ENCODE measurements at regions not wholly inside any gene's neighbourhood (a gene's known extent, or its start where the extent isn't known, plus 50 kb on each side); places are given as distances from the start of the nearest gene placed in this dataset.

DNA sequence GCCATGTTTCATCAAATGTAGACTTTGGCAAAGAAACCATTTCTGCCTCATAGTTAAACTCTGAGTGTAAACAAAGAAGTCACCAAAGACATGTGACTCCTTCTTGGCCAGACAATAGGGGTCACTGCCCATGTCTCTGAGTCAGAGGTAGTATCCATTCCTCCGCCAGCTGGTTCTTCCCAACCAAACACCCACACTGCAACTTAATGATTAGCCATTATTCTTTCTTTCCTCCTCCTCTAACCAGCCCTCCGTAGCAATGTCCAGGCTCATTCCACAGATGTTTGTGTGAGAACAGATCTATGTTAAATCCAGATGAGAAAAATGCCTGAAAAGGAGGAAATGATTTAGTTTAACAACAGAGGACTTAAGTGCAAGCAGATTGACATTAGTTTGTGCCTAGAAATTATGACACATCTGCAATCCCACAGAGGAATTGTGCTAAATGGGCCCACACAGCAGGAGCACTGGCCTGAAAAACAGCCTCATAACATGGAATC is 127.9 kb upstream of the SH3BP4 start:
- TF ChIP-seq, protein P1, sequence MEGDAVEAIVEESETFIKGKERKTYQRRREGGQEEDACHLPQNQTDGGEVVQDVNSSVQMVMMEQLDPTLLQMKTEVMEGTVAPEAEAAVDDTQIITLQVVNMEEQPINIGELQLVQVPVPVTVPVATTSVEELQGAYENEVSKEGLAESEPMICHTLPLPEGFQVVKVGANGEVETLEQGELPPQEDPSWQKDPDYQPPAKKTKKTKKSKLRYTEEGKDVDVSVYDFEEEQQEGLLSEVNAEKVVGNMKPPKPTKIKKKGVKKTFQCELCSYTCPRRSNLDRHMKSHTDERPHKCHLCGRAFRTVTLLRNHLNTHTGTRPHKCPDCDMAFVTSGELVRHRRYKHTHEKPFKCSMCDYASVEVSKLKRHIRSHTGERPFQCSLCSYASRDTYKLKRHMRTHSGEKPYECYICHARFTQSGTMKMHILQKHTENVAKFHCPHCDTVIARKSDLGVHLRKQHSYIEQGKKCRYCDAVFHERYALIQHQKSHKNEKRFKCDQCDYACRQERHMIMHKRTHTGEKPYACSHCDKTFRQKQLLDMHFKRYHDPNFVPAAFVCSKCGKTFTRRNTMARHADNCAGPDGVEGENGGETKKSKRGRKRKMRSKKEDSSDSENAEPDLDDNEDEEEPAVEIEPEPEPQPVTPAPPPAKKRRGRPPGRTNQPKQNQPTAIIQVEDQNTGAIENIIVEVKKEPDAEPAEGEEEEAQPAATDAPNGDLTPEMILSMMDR (conservative IDR thresholded peaks at IDR 0.05; ENCODE audit: low read depth, low read length): no peak
- TF ChIP-seq EZH2 (IDR thresholded peaks at IDR 0.05; ENCODE audit: borderline replicate concordance, low read depth, low read length, poor library complexity, severe bottlenecking): no peak

Measured in A673 (cell line).